LNCaP clone FGC (cell line): ENCODE measurements at regions not wholly inside any gene's neighbourhood (a gene's known extent, or its start where the extent isn't known, plus 50 kb on each side); places are given as distances from the start of the nearest gene placed in this dataset.
"Not testable (repeated sequence)": the region's sequence is repeated elsewhere in the genome, so short reads cannot be mapped to it uniquely, and the experiment has no call there.

ENCODE experiments used
- DNase-seq: peaks from one replicate; pipeline ENCODE4 v3.0.0-alpha.2; 2011; ENCODE audit warnings: low read depth
- H3K4me3 ChIP-seq: 2 replicates; pipeline ENCODE4 v1.5.1; 2011; ENCODE audit warnings: mild to moderate bottlenecking, low read depth, low read length, control low read depth
- CTCF ChIP-seq: IDR thresholded peaks from 2 replicates; pipeline ENCODE4 v1.5.1; 2012; ENCODE audit warnings: mild to moderate bottlenecking; ENCODE audit not compliant: control insufficient read depth, insufficient read depth; ENCODE audit errors: extremely low read depth

GRCh38 chr6:12536416-12536815, 180.2 kb upstream of the PHACTR1 start:
- no peak overlapping the region for H3K4me3 ChIP-seq
- no peak for TF ChIP-seq CTCF
- no peak for DNase-seq

GRCh38 chr6:12537389-12537788, 179.2 kb upstream of the PHACTR1 start:
- no peak overlapping the region for H3K4me3 ChIP-seq
- no peak for DNase-seq
- TF ChIP-seq CTCF, result no peak

GRCh38 chr6:12538881-12539357, 177.6 kb upstream of the PHACTR1 start:
- DNase-seq, result no peak

GRCh38 chr6:12542319-12543115, 174.1 kb upstream of the PHACTR1 start:
- not testable (repeated sequence) for H3K4me3 ChIP-seq, DNase-seq

More at GRCh38 chr6:12538881-12539357, 177.6 kb upstream of the PHACTR1 start:
- no peak overlapping the region for H3K4me3 ChIP-seq
- no peak for TF ChIP-seq CTCF

GRCh38 chr6:12543953-12544352, 172.6 kb upstream of the PHACTR1 start:
- no peak for TF ChIP-seq CTCF
- H3K4me3 ChIP-seq, result no peak overlapping the region
- DNase-seq, result no peak

- DNase-seq, result no peak
- TF ChIP-seq CTCF, result no peak
- H3K4me3 ChIP-seq, result no peak overlapping the region
These were observed 171.6 kb upstream of the PHACTR1 start for GRCh38 chr6:12544821-12545565.

GRCh38 chr6:12545619-12546409, 170.8 kb upstream of the PHACTR1 start:
- TF ChIP-seq CTCF, result no peak
- DNase-seq, result peak; percentile 11
- H3K4me3 ChIP-seq, result no peak overlapping the region
